ENCODE measurements at regions not wholly inside any gene's neighbourhood (a gene's known extent, or its start where the extent isn't known, plus 50 kb on each side); places are given as distances from the start of the nearest gene placed in this dataset.

DNA sequence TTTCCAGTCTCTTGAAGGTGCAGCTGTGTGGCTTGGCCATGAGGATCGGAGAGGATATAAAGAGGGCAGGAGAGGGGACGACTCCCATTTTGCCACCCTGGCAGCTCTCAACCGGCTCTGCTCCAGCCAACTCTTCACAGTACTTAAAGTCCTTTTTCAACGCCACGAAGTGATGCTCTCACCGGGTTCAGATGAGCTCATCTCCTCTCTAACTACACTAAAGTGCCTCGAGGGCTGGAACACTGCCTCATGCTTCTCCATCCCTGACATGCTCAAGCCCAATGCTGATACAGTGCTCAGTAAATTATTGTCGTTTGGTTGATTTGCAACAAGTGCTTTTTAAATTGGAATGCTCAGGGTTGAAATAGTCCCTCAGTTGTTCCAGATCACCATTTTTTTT is 97.8 kb downstream of the GTPBP8 start:
- H3K36me3 ChIP-seq (ENCODE audit: control insufficient read depth in 2 of 3, insufficient read depth in 3 of 3, low read length in 3 of 3): no peaks in the 10 kb centered on the region
- TF ChIP-seq, protein P1, sequence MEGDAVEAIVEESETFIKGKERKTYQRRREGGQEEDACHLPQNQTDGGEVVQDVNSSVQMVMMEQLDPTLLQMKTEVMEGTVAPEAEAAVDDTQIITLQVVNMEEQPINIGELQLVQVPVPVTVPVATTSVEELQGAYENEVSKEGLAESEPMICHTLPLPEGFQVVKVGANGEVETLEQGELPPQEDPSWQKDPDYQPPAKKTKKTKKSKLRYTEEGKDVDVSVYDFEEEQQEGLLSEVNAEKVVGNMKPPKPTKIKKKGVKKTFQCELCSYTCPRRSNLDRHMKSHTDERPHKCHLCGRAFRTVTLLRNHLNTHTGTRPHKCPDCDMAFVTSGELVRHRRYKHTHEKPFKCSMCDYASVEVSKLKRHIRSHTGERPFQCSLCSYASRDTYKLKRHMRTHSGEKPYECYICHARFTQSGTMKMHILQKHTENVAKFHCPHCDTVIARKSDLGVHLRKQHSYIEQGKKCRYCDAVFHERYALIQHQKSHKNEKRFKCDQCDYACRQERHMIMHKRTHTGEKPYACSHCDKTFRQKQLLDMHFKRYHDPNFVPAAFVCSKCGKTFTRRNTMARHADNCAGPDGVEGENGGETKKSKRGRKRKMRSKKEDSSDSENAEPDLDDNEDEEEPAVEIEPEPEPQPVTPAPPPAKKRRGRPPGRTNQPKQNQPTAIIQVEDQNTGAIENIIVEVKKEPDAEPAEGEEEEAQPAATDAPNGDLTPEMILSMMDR (IDR thresholded peaks at IDR 0.05; ENCODE audit: borderline replicate concordance, extremely low read depth, insufficient read depth): no peak
- no peak overlapping the region for H3K4me3 ChIP-seq (ENCODE audit: low read length in 3 of 3)
- FAIRE-seq: no peak
- intact Hi-C loops (cut with DNase I): no loop called here
- H3K9me3 ChIP-seq (ENCODE audit: control insufficient read depth in 2 of 3, insufficient read depth in 1 of 3, low read length in 3 of 3): no peaks in the 10 kb centered on the region
- H3K27ac ChIP-seq (ENCODE audit: low read depth in 2 of 2, low read length in 2 of 2): no peak overlapping the region
- H3K9ac ChIP-seq (ENCODE audit: low read length in 3 of 3): no peak overlapping the region
- H3K27me3 ChIP-seq (ENCODE audit: control insufficient read depth, insufficient read depth, low read length): no peaks in the 10 kb centered on the region
- H3K4me1 ChIP-seq (ENCODE audit: control insufficient read depth in 2 of 3, insufficient read depth in 2 of 3, low read depth in 1 of 3, low read length in 3 of 3): no peaks in the 10 kb centered on the region
- DNase-seq: no peak

DNA sequence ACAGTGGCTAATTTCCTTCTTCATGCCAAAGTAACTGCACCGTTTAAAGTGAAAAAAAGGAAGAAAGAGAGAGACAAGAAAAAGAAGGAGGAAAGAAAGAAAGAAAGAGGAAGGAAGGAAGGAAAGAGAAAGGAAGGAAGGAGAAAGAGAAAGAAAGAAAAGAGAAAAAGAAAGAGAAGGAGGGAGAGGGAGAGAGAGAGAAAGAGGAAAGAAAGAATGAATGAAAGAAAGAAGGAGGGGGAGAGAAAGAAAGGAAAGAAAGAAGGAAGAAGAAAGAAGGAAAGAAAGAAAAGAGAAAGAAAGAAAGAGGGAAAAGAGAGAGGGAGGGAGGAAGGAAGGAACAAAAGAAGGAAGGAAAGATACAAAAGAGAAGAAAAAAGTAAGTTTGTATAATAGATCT is 100.6 kb downstream of the GTPBP8 start:
- Histone ChIP-seq H3K4me1 (ENCODE audit: control insufficient read depth in 2 of 3, insufficient read depth in 2 of 3, low read depth in 1 of 3, low read length in 3 of 3) (no peaks in the 10 kb centered on the region), H3K27me3 (ENCODE audit: control insufficient read depth, insufficient read depth, low read length) (no peaks in the 10 kb centered on the region), H3K36me3 (ENCODE audit: control insufficient read depth in 2 of 3, insufficient read depth in 3 of 3, low read length in 3 of 3) (no peaks in the 10 kb centered on the region), H3K27ac (ENCODE audit: low read depth in 2 of 2, low read length in 2 of 2) (no peak overlapping the region), H3K9me3 (ENCODE audit: control insufficient read depth in 2 of 3, insufficient read depth in 1 of 3, low read length in 3 of 3) (no peaks in the 10 kb centered on the region), H3K4me3 (ENCODE audit: low read length in 3 of 3) (no peak overlapping the region), H3K9ac (ENCODE audit: low read length in 3 of 3) (no peak overlapping the region)
- no peak for DNase-seq
- TF ChIP-seq, protein P1 (IDR thresholded peaks at IDR 0.05; ENCODE audit: borderline replicate concordance, extremely low read depth, insufficient read depth): no peak
- no peak for FAIRE-seq
- intact Hi-C loops (cut with DNase I): no loop called here

DNA sequence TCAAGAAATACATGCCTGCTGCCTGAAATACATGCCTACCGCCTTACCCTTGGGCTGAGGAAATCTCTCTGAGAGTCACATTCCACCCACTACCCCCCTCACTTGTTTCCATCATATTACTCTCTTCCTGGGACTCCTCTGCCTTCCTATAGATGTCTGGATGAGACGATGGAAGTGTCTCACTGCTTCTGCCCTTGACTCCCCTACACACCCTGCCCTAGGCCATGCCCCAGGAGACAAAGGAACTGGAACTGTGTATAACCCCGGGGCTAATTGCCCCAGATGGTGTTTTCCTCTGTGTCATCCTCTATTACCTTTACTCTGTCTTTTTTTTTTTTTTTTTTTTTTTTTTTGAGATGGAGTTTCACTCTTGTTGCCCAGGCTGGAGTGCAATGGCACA is 102.0 kb downstream of the GTPBP8 start:
- TF ChIP-seq, protein P1 (IDR thresholded peaks at IDR 0.05; ENCODE audit: borderline replicate concordance, extremely low read depth, insufficient read depth): no peak
- FAIRE-seq: no peak
- no peak for DNase-seq
- no peak overlapping the region for H3K9ac ChIP-seq (ENCODE audit: low read length in 3 of 3)
- no peak overlapping the region for H3K27ac ChIP-seq (ENCODE audit: low read depth in 2 of 2, low read length in 2 of 2)
- no peaks in the 10 kb centered on the region for H3K36me3 ChIP-seq (ENCODE audit: control insufficient read depth in 2 of 3, insufficient read depth in 3 of 3, low read length in 3 of 3)
- H3K4me1 ChIP-seq (ENCODE audit: control insufficient read depth in 2 of 3, insufficient read depth in 2 of 3, low read depth in 1 of 3, low read length in 3 of 3): no peaks in the 10 kb centered on the region
- intact Hi-C loops (cut with DNase I): no loop called here
- H3K27me3 ChIP-seq (ENCODE audit: control insufficient read depth, insufficient read depth, low read length): no peaks in the 10 kb centered on the region
- H3K4me3 ChIP-seq (ENCODE audit: low read length in 3 of 3): no peak overlapping the region
- no peaks in the 10 kb centered on the region for H3K9me3 ChIP-seq (ENCODE audit: control insufficient read depth in 2 of 3, insufficient read depth in 1 of 3, low read length in 3 of 3)
